ENCODE measurements at regions not wholly inside any gene's neighbourhood (a gene's known extent, or its start where the extent isn't known, plus 50 kb on each side); places are given as distances from the start of the nearest gene placed in this dataset.

DNA sequence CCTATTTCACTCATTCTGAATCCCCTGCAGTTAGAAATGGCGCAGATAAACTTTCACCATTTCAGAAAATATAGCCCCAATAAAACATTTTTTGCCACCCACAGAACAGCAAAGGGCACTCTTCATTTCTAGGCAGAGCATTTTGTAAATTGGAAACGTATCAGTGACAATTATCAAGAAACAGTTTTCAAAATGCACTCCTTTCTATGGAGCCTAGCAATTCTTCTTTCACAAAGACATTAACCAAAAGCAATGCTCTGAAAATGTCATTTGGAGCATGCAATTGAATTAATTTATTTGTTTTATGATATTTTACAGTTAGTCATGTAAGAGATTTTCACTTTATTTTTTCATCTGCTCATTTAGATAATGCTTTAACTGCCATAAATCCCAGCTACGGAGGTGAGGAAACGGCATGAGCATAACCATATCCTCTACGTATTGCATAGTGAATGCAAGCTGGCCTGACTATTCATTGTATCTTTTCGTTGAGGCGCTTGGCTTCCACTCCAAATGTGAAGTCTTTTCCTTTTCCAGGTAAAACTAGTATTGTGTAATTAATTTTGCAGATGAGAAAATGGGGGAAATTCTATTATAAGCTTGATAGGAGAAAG is 813.4 kb downstream of the C6orf118 start:
- Histone ChIP-seq H3K9me3 (no peaks in the 10 kb centered on the region), H3K27ac (replicated peaks in 1 of 4) (no peak overlapping the region), H3K27me3 (no peaks in the 10 kb centered on the region), H3K4me1 (no peaks in the 10 kb centered on the region), H3K36me3 (no peaks in the 10 kb centered on the region), H3K4me3 (no peak overlapping the region)
- WGBS, result 89% methylated on average over 7 of the region's 7 CpGs
- no peak for TF ChIP-seq POLR2AphosphoS5 (IDR thresholded peaks at IDR 0.05)
- no peak for TF ChIP-seq EP300 (IDR thresholded peaks at IDR 0.05)
- TF ChIP-seq, protein P1, sequence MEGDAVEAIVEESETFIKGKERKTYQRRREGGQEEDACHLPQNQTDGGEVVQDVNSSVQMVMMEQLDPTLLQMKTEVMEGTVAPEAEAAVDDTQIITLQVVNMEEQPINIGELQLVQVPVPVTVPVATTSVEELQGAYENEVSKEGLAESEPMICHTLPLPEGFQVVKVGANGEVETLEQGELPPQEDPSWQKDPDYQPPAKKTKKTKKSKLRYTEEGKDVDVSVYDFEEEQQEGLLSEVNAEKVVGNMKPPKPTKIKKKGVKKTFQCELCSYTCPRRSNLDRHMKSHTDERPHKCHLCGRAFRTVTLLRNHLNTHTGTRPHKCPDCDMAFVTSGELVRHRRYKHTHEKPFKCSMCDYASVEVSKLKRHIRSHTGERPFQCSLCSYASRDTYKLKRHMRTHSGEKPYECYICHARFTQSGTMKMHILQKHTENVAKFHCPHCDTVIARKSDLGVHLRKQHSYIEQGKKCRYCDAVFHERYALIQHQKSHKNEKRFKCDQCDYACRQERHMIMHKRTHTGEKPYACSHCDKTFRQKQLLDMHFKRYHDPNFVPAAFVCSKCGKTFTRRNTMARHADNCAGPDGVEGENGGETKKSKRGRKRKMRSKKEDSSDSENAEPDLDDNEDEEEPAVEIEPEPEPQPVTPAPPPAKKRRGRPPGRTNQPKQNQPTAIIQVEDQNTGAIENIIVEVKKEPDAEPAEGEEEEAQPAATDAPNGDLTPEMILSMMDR (IDR thresholded peaks at IDR 0.05), result no peak
- TF ChIP-seq POLR2A (IDR thresholded peaks at IDR 0.05; ENCODE audit: low read depth), result no peak
- intact Hi-C loops (cut with DNase I), result no loop called here
- DNase-seq (ENCODE audit: extremely low spot score), result no peak

DNA sequence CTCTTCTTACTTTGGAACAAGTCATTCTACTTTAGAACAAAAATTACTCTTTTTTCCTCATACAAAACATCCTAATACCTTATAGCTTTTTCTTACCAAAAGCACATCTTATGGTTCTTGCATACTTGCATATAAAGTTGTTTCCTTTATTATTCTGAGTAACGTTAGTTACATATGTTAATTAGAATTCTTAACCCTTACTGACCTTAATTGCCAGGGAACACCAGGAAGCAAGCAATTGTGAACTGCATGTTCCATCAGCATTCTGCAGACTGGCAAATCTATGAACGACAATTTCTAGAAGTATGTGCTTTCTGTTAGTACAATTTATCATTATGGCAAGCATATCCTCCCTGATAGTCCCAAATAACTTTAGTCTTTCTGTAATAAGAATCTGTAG is 831.0 kb downstream of the C6orf118 start:
- no peak for DNase-seq (ENCODE audit: extremely low spot score)
- TF ChIP-seq, protein P1 (IDR thresholded peaks at IDR 0.05), result no peak
- TF ChIP-seq POLR2A (IDR thresholded peaks at IDR 0.05; ENCODE audit: low read depth), result no peak
- TF ChIP-seq POLR2AphosphoS5 (IDR thresholded peaks at IDR 0.05), result no peak
- TF ChIP-seq EP300 (IDR thresholded peaks at IDR 0.05), result no peak
- WGBS, result 28% methylated on average over 2 of the region's 2 CpGs

GRCh38 chr6:164477790-164478189 is 831.6 kb downstream of the C6orf118 start:
- no peak for DNase-seq (ENCODE audit: extremely low spot score)
- WGBS, result 81% methylated on average over 2 of the region's 2 CpGs
- no peak overlapping the region for H3K4me3 ChIP-seq
- no peak overlapping the region for H3K27ac ChIP-seq (replicated peaks in 1 of 4)
- intact Hi-C loops (cut with DNase I), result no loop called here
- H3K36me3 ChIP-seq, result no peaks in the 10 kb centered on the region
- peaks cover 0 to under 1% (median 0%) of the 10 kb centered on the region in 4 donors for H3K9me3 ChIP-seq
- H3K27me3 ChIP-seq, result no peaks in the 10 kb centered on the region
- TF ChIP-seq EP300 (IDR thresholded peaks at IDR 0.05) (no peak), POLR2A (IDR thresholded peaks at IDR 0.05; ENCODE audit: low read depth) (no peak), POLR2AphosphoS5 (IDR thresholded peaks at IDR 0.05) (no peak)
- TF ChIP-seq, protein P1 (IDR thresholded peaks at IDR 0.05), result no peak
- H3K4me1 ChIP-seq, result no peaks in the 10 kb centered on the region

More for the DNA sequence above, 831.0 kb downstream of the C6orf118 start:
- no peak overlapping the region for H3K27ac ChIP-seq (replicated peaks in 1 of 4)
- no peaks in the 10 kb centered on the region for H3K4me1 ChIP-seq
- no peaks in the 10 kb centered on the region for H3K36me3 ChIP-seq
- no peaks in the 10 kb centered on the region for H3K27me3 ChIP-seq
- H3K9me3 ChIP-seq, result peaks cover 0 to 7% (median 1%) of the 10 kb centered on the region in 4 donors
- intact Hi-C loops (cut with DNase I), result no loop called here
- H3K4me3 ChIP-seq, result no peak overlapping the region

GRCh38 chr6:164477101-164477500 is 832.3 kb downstream of the C6orf118 start:
- no peaks in the 10 kb centered on the region for H3K4me1 ChIP-seq
- no peak overlapping the region for H3K4me3 ChIP-seq
- no peaks in the 10 kb centered on the region for H3K36me3 ChIP-seq
- no peak for DNase-seq (ENCODE audit: extremely low spot score)
- WGBS, result 82% methylated on average over 1 of the region's 1 CpG
- H3K9me3 ChIP-seq, result no peaks in the 10 kb centered on the region
- no peak overlapping the region for H3K27ac ChIP-seq (replicated peaks in 1 of 4)
- H3K27me3 ChIP-seq, result no peaks in the 10 kb centered on the region
- intact Hi-C loops (cut with DNase I), result no loop called here
- TF ChIP-seq EP300 (IDR thresholded peaks at IDR 0.05) (no peak), POLR2AphosphoS5 (IDR thresholded peaks at IDR 0.05) (no peak), POLR2A (IDR thresholded peaks at IDR 0.05; ENCODE audit: low read depth) (no peak)
- TF ChIP-seq, protein P1 (IDR thresholded peaks at IDR 0.05), result no peak

All from esophagus muscularis mucosa (tissue), 4 donors.